Neural progenitor cell (in vitro differentiated cells): ENCODE measurements at regions not wholly inside any gene's neighbourhood (a gene's known extent, or its start where the extent isn't known, plus 50 kb on each side); places are given as distances from the start of the nearest gene placed in this dataset.
"Not testable (repeated sequence)": the region's sequence is repeated elsewhere in the genome, so short reads cannot be mapped to it uniquely, and the experiment has no call there.

Experiments
- DNase-seq: peaks from one replicate; pipeline ENCODE4 v3.0.0-alpha.2; 2016; ENCODE audit warnings: low spot score
- H2AFZ ChIP-seq: fragments of 200-600 bp; sonication (generic); replicated peaks from 2 replicates; pipeline ENCODE4 v1.6.1; 2016; ENCODE audit warnings: antibody characterized with exemption
- H3F3A ChIP-seq: fragments of 200-600 bp; sonication (generic); 2 replicates; pipeline ENCODE4 v1.6.1; 2016; ENCODE audit warnings: antibody characterized with exemption, low read depth
- H3K27ac ChIP-seq: fragments of 200-600 bp; sonication (generic); 2 replicates; pipeline ENCODE4 v1.5.1; 2016; ENCODE audit warnings: mild to moderate bottlenecking
- H3K27me3 ChIP-seq: fragments of 200-600 bp; sonication (generic); 2 replicates; pipeline ENCODE4 v1.6.1; 2016; ENCODE audit warnings: mild to moderate bottlenecking, moderate library complexity
- H3K36me3 ChIP-seq: fragments of 200-600 bp; sonication (generic); 2 replicates; pipeline ENCODE4 v1.5.1; 2016
- H3K4me1 ChIP-seq: fragments of 200-600 bp; sonication (generic); 2 replicates; pipeline ENCODE4 v1.6.1; 2016; ENCODE audit warnings: mixed run types
- H3K4me2 ChIP-seq: fragments of 200-600 bp; sonication (generic); 2 replicates; pipeline ENCODE4 v1.6.1; 2016
- H3K4me3 ChIP-seq: fragments of 200-600 bp; sonication (generic); 2 replicates; pipeline ENCODE4 v1.5.1; 2016
- H3K79me2 ChIP-seq: fragments of 200-600 bp; sonication (generic); 2 replicates; pipeline ENCODE4 v1.6.1; 2016; ENCODE audit warnings: low read depth
- H3K9ac ChIP-seq: fragments of 200-600 bp; sonication (generic); 2 replicates; pipeline ENCODE4 v1.6.1; 2016
- H3K9me3 ChIP-seq: fragments of 200-600 bp; sonication (generic); 2 replicates; pipeline ENCODE4 v1.5.1; 2016; ENCODE audit warnings: low read depth
- H4K20me1 ChIP-seq: fragments of 200-600 bp; sonication (generic); 2 replicates; pipeline ENCODE4 v1.6.1; 2016; ENCODE audit warnings: low read depth
- H3K27ac Mint-ChIP-seq: 3 replicates; pipeline ENCODE4 v1.8.0; 2021; ENCODE audit warnings: mixed read lengths
- H3K27me3 Mint-ChIP-seq: 2 replicates; pipeline ENCODE4 v1.8.0; 2022; ENCODE audit warnings: low read depth, mild to moderate bottlenecking, inconsistent platforms, moderate library complexity, mixed read lengths; ENCODE audit not compliant: insufficient read depth
- H3K36me3 Mint-ChIP-seq: 3 replicates; pipeline ENCODE4 v1.8.0; 2021; ENCODE audit warnings: mixed read lengths
- H3K4me1 Mint-ChIP-seq: 3 replicates; pipeline ENCODE4 v1.8.0; 2021; ENCODE audit warnings: mixed read lengths
- H3K4me3 Mint-ChIP-seq: 3 replicates; pipeline ENCODE4 v1.8.0; 2021; ENCODE audit warnings: mild to moderate bottlenecking, moderate library complexity, mixed read lengths
- H3K9me3 Mint-ChIP-seq: 3 replicates; pipeline ENCODE4 v1.8.0; 2020; ENCODE audit warnings: mixed read lengths
- EZH2 ChIP-seq: fragments of 200-600 bp; sonication (generic); IDR thresholded peaks from 2 replicates; pipeline ENCODE4 v1.6.1; 2017; ENCODE audit warnings: antibody characterized with exemption, mild to moderate bottlenecking, moderate library complexity
- EZH2phosphoT487 ChIP-seq: fragments of 200-600 bp; sonication (generic); IDR thresholded peaks from 2 replicates; pipeline ENCODE4 v1.6.1; 2017; ENCODE audit warnings: antibody characterized with exemption
- TF ChIP-seq, protein P1 (sequence below): fragments of 200-600 bp; sonication (generic); IDR thresholded peaks from 2 replicates; pipeline ENCODE4 v1.5.1; 2017; ENCODE audit warnings: antibody characterized with exemption, mild to moderate bottlenecking

DNA sequence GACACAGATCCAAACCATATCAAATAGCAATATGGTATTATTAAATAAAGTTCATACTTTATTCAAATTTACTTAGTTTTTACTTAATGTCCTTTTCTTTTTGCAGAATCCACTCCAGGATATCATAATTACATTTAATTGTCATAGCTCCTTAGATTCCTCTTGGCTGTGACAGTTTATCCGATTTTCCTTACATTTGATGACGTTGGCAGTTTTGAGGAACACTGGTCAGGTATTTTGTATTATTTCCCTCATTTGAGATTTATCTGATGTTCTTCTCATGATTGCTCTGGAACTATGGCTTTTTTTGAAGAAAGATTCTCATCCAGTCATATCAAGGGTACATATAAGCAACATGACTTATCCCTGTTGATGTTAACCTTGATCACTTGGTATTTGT, 198.3 kb upstream of the STAC start:
- H3K79me2 ChIP-seq = no peaks in the 10 kb centered on the region
- TF ChIP-seq, protein P1, sequence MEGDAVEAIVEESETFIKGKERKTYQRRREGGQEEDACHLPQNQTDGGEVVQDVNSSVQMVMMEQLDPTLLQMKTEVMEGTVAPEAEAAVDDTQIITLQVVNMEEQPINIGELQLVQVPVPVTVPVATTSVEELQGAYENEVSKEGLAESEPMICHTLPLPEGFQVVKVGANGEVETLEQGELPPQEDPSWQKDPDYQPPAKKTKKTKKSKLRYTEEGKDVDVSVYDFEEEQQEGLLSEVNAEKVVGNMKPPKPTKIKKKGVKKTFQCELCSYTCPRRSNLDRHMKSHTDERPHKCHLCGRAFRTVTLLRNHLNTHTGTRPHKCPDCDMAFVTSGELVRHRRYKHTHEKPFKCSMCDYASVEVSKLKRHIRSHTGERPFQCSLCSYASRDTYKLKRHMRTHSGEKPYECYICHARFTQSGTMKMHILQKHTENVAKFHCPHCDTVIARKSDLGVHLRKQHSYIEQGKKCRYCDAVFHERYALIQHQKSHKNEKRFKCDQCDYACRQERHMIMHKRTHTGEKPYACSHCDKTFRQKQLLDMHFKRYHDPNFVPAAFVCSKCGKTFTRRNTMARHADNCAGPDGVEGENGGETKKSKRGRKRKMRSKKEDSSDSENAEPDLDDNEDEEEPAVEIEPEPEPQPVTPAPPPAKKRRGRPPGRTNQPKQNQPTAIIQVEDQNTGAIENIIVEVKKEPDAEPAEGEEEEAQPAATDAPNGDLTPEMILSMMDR = no peak
- no peak for TF ChIP-seq EZH2
- TF ChIP-seq EZH2phosphoT487 = no peak
- H2AFZ ChIP-seq = no peak overlapping the region
- H3K9me3 ChIP-seq = no peaks in the 10 kb centered on the region
- H3K4me2 ChIP-seq = no peak overlapping the region
- Mint-ChIP-seq H3K27me3 (no peaks in the 10 kb centered on the region), H3K9me3 (no peaks in the 10 kb centered on the region), H3K4me1 (peaks cover 4% of the 10 kb centered on the region), H3K36me3 (no peaks in the 10 kb centered on the region), H3K4me3 (no peak overlapping the region), H3K27ac (no peak overlapping the region)
- H3K27ac ChIP-seq = no peak overlapping the region
- H3K9ac ChIP-seq = no peak overlapping the region
- H4K20me1 ChIP-seq = no peaks in the 10 kb centered on the region
- H3K4me3 ChIP-seq = no peak overlapping the region
- H3K27me3 ChIP-seq = no peaks in the 10 kb centered on the region
- no peaks in the 10 kb centered on the region for H3K36me3 ChIP-seq
- DNase-seq = no peak
- peaks cover 3% of the 10 kb centered on the region for H3K4me1 ChIP-seq
- H3F3A ChIP-seq = no peaks in the 10 kb centered on the region

DNA sequence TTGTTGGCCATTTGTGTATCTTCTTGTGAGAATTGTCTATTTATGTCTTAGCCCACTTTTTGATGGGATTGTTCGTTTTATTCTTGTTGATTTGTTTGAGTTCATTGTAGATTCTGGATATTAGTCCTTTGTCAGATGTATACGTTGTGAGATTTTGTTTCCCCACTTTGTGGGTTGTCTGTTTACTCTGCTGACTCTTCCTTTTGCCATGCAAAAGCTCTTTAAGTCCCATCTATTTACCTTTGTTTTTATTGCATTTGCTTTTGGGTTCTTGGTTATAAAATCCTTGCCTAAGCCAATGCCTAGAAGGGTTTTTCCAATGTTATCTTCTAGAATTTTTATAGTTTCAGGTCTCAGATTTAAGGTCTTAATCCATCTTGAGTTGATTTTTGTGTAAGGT, 193.1 kb upstream of the STAC start:
- H3K27ac Mint-ChIP-seq, H3K4me3 Mint-ChIP-seq, H2AFZ ChIP-seq, H3K79me2 ChIP-seq, H3K27ac ChIP-seq, H4K20me1 ChIP-seq, H3K9me3 ChIP-seq, H3K4me2 ChIP-seq, H3K4me3 ChIP-seq, H3K9me3 Mint-ChIP-seq, H3K4me1 ChIP-seq, H3F3A ChIP-seq, H3K27me3 Mint-ChIP-seq, H3K27me3 ChIP-seq, H3K9ac ChIP-seq, H3K4me1 Mint-ChIP-seq, H3K36me3 ChIP-seq, DNase-seq, H3K36me3 Mint-ChIP-seq: not testable (repeated sequence)

DNA sequence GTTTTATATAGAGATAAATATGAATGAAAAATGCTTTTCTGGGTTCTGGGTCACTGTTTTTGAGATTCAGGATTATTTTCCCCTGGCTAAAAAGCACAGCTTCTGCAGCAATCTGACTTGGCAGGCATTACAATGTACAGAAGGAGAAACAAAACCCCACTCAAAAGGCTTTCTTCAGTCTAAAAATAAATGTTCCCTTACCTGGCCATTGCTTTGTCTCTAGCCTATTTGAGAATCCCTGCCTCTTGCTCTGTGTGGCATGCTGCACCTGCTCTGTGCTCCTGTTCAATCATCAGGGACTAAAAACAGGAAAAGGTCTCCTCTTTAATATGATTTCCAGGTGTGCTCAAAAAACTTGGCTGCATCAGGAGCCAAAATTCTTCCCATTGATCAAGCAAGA, 187.4 kb upstream of the STAC start:
- no peaks in the 10 kb centered on the region for H3K27me3 ChIP-seq
- Mint-ChIP-seq H3K4me1 (no peaks in the 10 kb centered on the region), H3K9me3 (no peaks in the 10 kb centered on the region), H3K27ac (no peak overlapping the region), H3K27me3 (no peaks in the 10 kb centered on the region), H3K36me3 (no peaks in the 10 kb centered on the region), H3K4me3 (no peak overlapping the region)
- H3K9ac ChIP-seq = no peak overlapping the region
- H3K4me3 ChIP-seq = no peak overlapping the region
- H3K4me2 ChIP-seq = no peak overlapping the region
- no peak overlapping the region for H3K27ac ChIP-seq
- H3F3A ChIP-seq = no peaks in the 10 kb centered on the region
- H3K9me3 ChIP-seq = no peaks in the 10 kb centered on the region
- H4K20me1 ChIP-seq = no peaks in the 10 kb centered on the region
- H2AFZ ChIP-seq = no peak overlapping the region
- TF ChIP-seq, protein P1 = no peak
- no peak for TF ChIP-seq EZH2phosphoT487
- no peak for TF ChIP-seq EZH2
- H3K79me2 ChIP-seq = no peaks in the 10 kb centered on the region
- H3K4me1 ChIP-seq = no peaks in the 10 kb centered on the region
- no peaks in the 10 kb centered on the region for H3K36me3 ChIP-seq
- no peak for DNase-seq

DNA sequence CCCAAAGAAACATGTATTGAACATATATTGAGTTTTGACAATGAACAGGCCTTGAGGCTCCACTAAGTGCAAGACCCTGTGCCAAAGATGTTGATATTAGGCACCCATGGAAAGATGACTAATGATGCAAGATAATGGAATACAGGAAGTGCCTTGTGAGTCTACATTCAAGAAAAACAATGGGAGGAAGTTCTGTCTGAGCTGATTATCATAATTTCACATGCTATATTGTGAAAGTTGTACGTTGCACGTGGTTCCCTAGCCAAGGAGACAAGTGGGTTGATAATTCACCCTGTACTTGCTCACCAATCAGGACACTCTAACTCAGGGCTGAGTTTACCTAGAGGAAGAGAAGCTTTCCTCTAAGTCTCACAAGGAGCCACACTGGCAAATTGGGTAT, 186.9 kb upstream of the STAC start:
- TF ChIP-seq, protein P1 = no peak

More for the DNA sequence above, 186.9 kb upstream of the STAC start:
- no peaks in the 10 kb centered on the region for H3F3A ChIP-seq
- H3K27me3 ChIP-seq = no peaks in the 10 kb centered on the region
- Mint-ChIP-seq H3K27me3 (no peaks in the 10 kb centered on the region), H3K9me3 (no peaks in the 10 kb centered on the region), H3K4me1 (no peaks in the 10 kb centered on the region), H3K4me3 (no peak overlapping the region), H3K36me3 (no peaks in the 10 kb centered on the region), H3K27ac (no peak overlapping the region)
- H3K4me3 ChIP-seq = no peak overlapping the region
- DNase-seq = no peak
- H2AFZ ChIP-seq = no peak overlapping the region
- no peaks in the 10 kb centered on the region for H3K4me1 ChIP-seq
- no peaks in the 10 kb centered on the region for H3K79me2 ChIP-seq
- no peaks in the 10 kb centered on the region for H3K36me3 ChIP-seq
- no peak overlapping the region for H3K4me2 ChIP-seq
- no peaks in the 10 kb centered on the region for H3K9me3 ChIP-seq
- no peak overlapping the region for H3K27ac ChIP-seq
- no peak overlapping the region for H3K9ac ChIP-seq
- H4K20me1 ChIP-seq = no peaks in the 10 kb centered on the region
